ENCODE measurements at regions not wholly inside any gene's neighbourhood (a gene's known extent, or its start where the extent isn't known, plus 50 kb on each side); places are given as distances from the start of the nearest gene placed in this dataset.

GRCh38 chr1:195763146-195763906, 844.9 kb downstream of the KCNT2 start:
- TF ChIP-seq RCOR1 (IDR thresholded peaks at IDR 0.05; ENCODE audit: low read depth, low read length) (no peak), REST (IDR thresholded peaks at IDR 0.05) (no peak), NPAS2 (CRISPR knock-in tag; IDR thresholded peaks at IDR 0.05; ENCODE audit: borderline replicate concordance) (no peak), MAX (IDR thresholded peaks at IDR 0.05) (no peak), CTCF (IDR thresholded peaks at IDR 0.05) (peak; percentile 31; the same call in 2 of the 3 replicates), HMGXB4 (CRISPR knock-in tag; IDR thresholded peaks at IDR 0.05; ENCODE audit: borderline replicate concordance) (no peak), PBX3 (IDR thresholded peaks at IDR 0.05) (no peak), POLR2A (IDR thresholded peaks at IDR 0.05; ENCODE audit: low read length) (no peak)

All from A549 (cell line).